ENCODE measurements at regions not wholly inside any gene's neighbourhood (a gene's known extent, or its start where the extent isn't known, plus 50 kb on each side); places are given as distances from the start of the nearest gene placed in this dataset.

DNA sequence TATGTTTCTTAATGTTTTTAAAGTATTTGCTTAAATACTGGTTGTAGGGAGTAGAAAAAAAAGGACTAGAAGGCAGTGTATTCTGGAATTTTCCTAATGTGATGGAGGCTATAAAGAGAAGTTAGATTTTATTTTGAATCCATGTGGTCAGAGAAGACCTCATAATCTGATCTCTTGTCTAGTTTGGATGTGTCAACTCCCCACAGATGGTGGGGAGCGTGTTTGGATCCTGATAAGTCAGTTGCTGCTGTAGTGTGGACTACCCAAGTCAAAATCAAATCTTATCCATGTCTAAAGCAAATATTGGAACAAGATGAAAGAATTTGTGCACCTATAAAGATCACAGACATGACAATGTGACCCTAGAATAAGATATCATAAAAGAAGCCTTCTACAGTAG lies 918.0 kb downstream of the LTN1 start:
- TF ChIP-seq, protein P1, sequence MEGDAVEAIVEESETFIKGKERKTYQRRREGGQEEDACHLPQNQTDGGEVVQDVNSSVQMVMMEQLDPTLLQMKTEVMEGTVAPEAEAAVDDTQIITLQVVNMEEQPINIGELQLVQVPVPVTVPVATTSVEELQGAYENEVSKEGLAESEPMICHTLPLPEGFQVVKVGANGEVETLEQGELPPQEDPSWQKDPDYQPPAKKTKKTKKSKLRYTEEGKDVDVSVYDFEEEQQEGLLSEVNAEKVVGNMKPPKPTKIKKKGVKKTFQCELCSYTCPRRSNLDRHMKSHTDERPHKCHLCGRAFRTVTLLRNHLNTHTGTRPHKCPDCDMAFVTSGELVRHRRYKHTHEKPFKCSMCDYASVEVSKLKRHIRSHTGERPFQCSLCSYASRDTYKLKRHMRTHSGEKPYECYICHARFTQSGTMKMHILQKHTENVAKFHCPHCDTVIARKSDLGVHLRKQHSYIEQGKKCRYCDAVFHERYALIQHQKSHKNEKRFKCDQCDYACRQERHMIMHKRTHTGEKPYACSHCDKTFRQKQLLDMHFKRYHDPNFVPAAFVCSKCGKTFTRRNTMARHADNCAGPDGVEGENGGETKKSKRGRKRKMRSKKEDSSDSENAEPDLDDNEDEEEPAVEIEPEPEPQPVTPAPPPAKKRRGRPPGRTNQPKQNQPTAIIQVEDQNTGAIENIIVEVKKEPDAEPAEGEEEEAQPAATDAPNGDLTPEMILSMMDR (IDR thresholded peaks at IDR 0.05; ENCODE audit: low read depth, low read length, poor library complexity, severe bottlenecking) = no peak
- no peak for TF ChIP-seq EZH2phosphoT487 (IDR thresholded peaks at IDR 0.05; ENCODE audit: borderline replicate concordance, low read length)
